ENCODE measurements at regions not wholly inside any gene's neighbourhood (a gene's known extent, or its start where the extent isn't known, plus 50 kb on each side); places are given as distances from the start of the nearest gene placed in this dataset.
A peak's percentile ranks its signal among the peaks of the same experiment; 100 is the strongest.

- TF ChIP-seq GATA2 (IDR thresholded peaks at IDR 0.05; ENCODE audit: low read depth, low read length) (no peak), GATA3 (IDR thresholded peaks at IDR 0.05; ENCODE audit: low read depth, low read length) (no peak)
Measured at GRCh38 chr3:28844298-28845005, 436.4 kb upstream of the RBMS3 start.

- TF ChIP-seq GATA3 (IDR thresholded peaks at IDR 0.05; ENCODE audit: low read depth, low read length) (no peak), GATA2 (IDR thresholded peaks at IDR 0.05; ENCODE audit: low read depth, low read length) (no peak)
Measured at GRCh38 chr3:28845006-28845324, 435.9 kb upstream of the RBMS3 start.

GRCh38 chr3:28846971-28847478 lies 433.8 kb upstream of the RBMS3 start:
- TF ChIP-seq GATA2 (IDR thresholded peaks at IDR 0.05; ENCODE audit: low read depth, low read length) (peak; percentile 85), GATA3 (IDR thresholded peaks at IDR 0.05; ENCODE audit: low read depth, low read length) (no peak)

DNA sequence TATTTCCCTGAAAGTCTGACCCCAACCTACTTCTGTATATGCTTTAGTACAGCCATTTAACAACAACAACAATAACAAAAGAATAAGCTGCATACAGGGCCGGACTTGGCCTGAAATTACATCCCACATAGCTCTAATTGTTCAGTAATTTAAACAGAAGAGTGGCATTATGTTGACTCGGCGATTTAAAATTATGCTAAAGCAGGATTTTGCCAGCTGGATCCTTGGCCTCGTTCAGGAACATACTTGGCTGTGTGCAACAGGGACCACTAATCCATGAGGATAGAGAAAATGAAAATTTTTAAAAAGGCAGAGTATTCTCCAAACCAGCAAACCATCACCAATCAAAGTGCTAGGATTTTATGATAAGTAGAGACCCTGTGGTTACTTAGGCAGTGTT lies 433.1 kb upstream of the RBMS3 start:
- TF ChIP-seq GATA2 (IDR thresholded peaks at IDR 0.05; ENCODE audit: low read depth, low read length) (no peak), GATA3 (IDR thresholded peaks at IDR 0.05; ENCODE audit: low read depth, low read length) (no peak)

- TF ChIP-seq GATA2 (IDR thresholded peaks at IDR 0.05; ENCODE audit: low read depth, low read length) (no peak), GATA3 (IDR thresholded peaks at IDR 0.05; ENCODE audit: low read depth, low read length) (no peak)
Measured at GRCh38 chr3:28850186-28850585, 430.7 kb upstream of the RBMS3 start.

DNA sequence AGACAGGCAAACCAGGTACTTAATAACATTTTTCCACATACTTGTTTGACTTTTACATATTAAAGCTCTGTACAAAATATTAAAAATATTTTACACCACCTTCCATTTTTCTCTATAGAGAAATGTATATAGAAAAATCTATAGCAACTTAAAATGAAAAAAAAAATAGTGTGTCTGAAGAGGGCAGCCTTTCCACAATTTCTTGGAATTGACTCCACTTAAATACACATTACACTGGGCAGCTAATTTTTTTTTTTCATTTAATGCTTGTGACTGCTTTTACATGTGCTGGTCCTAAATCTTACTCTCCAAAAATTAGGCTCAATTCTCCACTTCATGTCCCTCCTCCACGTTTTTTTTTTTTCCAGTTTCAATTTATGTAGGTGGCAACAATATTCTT lies 427.0 kb upstream of the RBMS3 start:
- TF ChIP-seq GATA2 (IDR thresholded peaks at IDR 0.05; ENCODE audit: low read depth, low read length) (no peak), GATA3 (IDR thresholded peaks at IDR 0.05; ENCODE audit: low read depth, low read length) (no peak)

DNA sequence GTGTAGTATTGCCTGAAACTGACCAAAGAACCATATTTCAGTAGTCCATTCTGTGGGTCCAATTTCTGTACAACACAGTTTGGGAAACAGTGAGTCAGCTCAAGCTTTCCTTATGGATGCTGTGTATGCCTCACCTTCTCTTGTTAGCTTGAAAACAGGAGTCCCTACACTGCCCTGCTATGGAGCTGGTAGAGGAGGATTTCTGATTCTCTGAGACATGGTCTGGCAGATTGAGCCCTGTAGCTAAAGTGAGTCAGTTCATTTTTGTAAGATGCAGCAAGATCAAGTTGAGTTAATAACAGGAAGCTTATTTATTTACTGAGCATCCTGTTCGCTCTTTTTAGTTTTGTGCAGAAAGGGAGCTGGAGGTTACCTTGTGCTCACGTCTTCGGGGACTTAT lies 424.1 kb upstream of the RBMS3 start:
- TF ChIP-seq GATA3 (IDR thresholded peaks at IDR 0.05; ENCODE audit: low read depth, low read length) (no peak), GATA2 (IDR thresholded peaks at IDR 0.05; ENCODE audit: low read depth, low read length) (no peak)

DNA sequence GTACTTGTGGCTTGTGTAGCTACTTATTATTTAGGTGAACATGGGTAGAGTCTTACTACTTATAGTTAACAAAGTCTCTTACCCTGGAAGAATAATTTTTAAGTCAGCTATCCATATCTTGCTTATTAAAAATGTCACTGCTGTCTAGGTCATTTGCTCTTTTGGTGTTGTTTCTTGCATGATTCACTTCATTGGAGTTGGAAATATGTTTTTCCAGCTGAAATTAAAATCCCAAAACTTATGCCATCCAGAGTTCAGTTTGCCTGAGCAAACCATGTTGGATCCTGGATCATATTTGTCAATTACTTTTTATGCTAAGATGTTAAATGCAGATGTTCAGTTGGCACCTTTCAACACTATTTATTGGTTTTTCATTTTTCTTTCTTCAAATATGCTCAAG lies 421.0 kb upstream of the RBMS3 start:
- TF ChIP-seq GATA2 (IDR thresholded peaks at IDR 0.05; ENCODE audit: low read depth, low read length): no peak

DNA sequence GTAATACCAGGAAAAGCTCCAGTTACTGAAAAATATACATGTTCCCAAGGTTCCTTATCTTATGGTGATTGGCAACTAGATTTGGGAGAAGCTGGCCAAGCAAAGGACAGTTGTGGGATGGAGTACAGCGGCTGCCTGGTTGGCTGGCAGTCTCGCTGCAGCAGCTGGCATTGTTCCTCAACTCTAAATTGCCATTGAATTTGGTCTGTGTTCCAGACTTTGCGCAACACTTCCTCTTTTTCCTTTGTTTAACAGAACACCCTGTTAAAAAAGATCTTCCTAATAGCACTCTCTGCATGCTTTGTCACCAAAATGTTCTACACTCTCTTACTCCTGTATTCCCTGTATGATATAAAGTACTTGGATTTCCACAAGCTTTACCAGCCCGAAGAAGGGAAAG lies 420.6 kb upstream of the RBMS3 start:
- TF ChIP-seq GATA3 (IDR thresholded peaks at IDR 0.05; ENCODE audit: low read depth, low read length) (no peak), GATA2 (IDR thresholded peaks at IDR 0.05; ENCODE audit: low read depth, low read length) (no peak)

- no peak for TF ChIP-seq GATA2 (IDR thresholded peaks at IDR 0.05; ENCODE audit: low read depth, low read length)
- TF ChIP-seq GATA3 (IDR thresholded peaks at IDR 0.05; ENCODE audit: low read depth, low read length): no peak
Measured at GRCh38 chr3:28863186-28863585, 417.7 kb upstream of the RBMS3 start.

DNA sequence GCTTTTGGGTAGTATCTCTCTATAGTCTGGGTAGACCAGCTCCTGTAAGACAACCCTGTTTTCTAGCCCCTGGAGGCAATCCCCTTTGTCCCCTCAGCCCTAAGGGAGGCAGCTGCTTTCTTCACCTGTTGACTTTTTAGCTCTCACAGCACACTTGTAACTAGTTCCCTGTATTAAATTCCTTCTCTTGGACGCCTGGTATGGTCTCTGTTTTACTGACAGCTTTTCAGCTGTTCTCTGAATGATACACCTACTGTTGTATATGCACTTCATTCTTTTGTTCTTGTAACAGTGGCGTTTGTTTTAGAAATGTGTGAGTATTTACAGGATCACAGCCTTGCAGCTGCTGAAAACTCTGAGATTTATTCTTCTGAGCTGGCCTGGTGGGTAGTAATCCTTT lies 413.0 kb upstream of the RBMS3 start:
- TF ChIP-seq GATA2 (IDR thresholded peaks at IDR 0.05; ENCODE audit: low read depth, low read length) (no peak), GATA3 (IDR thresholded peaks at IDR 0.05; ENCODE audit: low read depth, low read length) (no peak)

DNA sequence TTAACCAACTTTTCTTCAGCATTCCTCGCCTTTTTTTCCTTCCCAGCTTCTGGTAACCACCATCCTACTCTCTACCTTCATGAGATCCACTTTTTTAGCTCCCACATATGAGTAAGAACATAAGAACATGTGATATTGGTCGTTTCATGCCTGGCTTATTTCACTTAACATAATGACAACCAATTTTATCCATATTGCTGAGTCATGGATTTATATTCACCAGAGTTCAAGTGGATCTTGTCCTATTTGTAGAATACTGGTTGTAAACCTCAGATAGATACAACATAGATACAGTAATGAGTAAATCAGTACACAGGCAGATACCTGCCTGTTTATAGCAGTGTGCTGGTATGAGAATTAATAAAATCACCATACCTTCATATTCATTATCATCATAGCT lies 412.0 kb upstream of the RBMS3 start:
- TF ChIP-seq GATA3 (IDR thresholded peaks at IDR 0.05; ENCODE audit: low read depth, low read length) (no peak), GATA2 (IDR thresholded peaks at IDR 0.05; ENCODE audit: low read depth, low read length) (no peak)

DNA sequence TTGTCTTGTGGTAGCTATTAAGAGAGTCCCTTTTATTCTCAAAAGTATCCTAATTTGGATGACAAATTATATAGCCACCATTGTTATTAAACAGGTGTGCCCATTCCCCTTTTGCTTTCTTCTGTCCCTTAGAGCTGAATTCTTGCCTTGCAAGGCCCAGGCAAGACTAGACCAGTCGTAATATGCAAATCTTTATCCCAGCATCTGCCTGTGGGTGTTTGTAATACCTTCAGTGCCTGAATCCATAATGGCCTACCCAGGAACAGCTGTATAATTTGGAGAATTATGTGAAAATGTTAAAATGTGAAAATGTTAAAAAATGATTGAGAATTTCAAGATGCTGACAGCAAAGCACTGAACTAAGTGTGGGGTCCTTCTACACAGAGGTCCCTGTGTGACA lies 403.0 kb upstream of the RBMS3 start:
- no peak for TF ChIP-seq GATA3 (IDR thresholded peaks at IDR 0.05; ENCODE audit: low read depth, low read length)
- no peak for TF ChIP-seq GATA2 (IDR thresholded peaks at IDR 0.05; ENCODE audit: low read depth, low read length)

DNA sequence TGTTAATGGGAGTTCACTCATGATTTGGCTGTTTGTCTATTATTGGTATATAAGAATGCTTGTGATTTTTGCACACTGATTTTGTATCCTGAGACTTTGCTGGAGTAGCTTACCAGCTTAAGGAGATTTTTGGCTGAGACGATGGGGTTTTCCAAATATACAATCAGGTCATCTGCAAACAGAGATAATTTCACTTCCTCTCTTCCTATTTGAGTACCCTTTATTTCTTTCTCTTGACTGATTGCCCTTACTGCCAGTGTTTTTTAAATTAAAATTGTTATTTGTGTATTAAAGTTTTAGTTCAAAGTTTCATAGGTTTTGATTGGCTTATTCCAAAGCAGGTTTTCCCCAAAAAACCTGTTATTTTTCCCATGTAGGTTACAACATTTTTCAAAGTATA lies 390.5 kb upstream of the RBMS3 start:
- TF ChIP-seq GATA2 (IDR thresholded peaks at IDR 0.05; ENCODE audit: low read depth, low read length) (no peak), GATA3 (IDR thresholded peaks at IDR 0.05; ENCODE audit: low read depth, low read length) (no peak)

DNA sequence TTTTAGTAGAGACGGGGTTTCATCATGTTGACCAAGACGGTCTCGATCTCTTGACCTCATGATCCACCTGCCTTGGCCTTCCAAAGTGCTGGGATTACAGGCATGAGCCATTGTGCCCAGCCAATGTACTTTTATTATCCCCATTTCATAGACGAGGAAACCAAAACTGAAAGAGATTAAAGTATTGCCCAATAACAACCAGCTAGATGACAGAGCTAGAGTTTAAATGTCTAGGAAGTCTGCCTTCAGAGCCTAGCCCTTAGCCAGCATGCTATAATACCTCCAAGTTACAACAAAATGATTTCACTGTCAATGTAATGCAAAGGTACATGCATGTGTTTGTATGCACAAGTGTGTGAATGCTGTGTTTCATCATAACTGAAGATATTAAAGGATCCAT lies 389.4 kb upstream of the RBMS3 start:
- TF ChIP-seq GATA3 (IDR thresholded peaks at IDR 0.05; ENCODE audit: low read depth, low read length) (no peak), GATA2 (IDR thresholded peaks at IDR 0.05; ENCODE audit: low read depth, low read length) (no peak)

DNA sequence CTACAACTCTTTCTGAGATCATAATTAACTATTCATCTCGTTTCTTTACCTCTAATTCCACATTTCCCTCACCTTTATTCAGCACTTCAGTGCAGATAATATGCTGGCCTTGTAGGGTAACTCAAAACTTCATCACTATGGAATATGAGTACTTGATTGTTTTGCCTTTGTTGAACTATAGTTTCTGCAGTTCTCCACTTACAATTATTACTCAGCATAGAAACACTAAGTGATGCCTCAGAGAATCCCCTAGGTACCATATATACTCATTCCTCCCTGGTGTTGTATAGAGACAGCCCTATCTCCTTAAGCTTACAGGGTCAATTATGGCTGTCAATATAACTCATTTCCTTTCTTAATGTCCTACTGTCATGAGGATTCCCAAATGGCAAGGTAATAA lies 380.6 kb upstream of the RBMS3 start:
- TF ChIP-seq GATA2 (IDR thresholded peaks at IDR 0.05; ENCODE audit: low read depth, low read length): no peak
- no peak for TF ChIP-seq GATA3 (IDR thresholded peaks at IDR 0.05; ENCODE audit: low read depth, low read length)

Data from SH-SY5Y (cell line).